GM23338 (cell line): ENCODE measurements at regions not wholly inside any gene's neighbourhood (a gene's known extent, or its start where the extent isn't known, plus 50 kb on each side); places are given as distances from the start of the nearest gene placed in this dataset.
A peak's percentile ranks its signal among the peaks of the same experiment; 100 is the strongest.

Experiments
- ATAC-seq: fragments of 200-7000 bp; cut with Tn5 transposase; 3 replicates; pipeline ENCODE4 v1.9.1; 2020
- DNase-seq: peaks from one replicate; pipeline ENCODE4 v3.0.0-alpha.2; 2015; ENCODE audit warnings: low spot score
- H2AFZ ChIP-seq: fragments of 200-600 bp; sonication (generic); 2 replicates; pipeline ENCODE4 v1.8.0; 2016; ENCODE audit warnings: antibody characterized with exemption, mild to moderate bottlenecking, moderate library complexity
- H3F3A ChIP-seq: fragments of 200-600 bp; sonication (generic); replicated peaks from 2 replicates; pipeline ENCODE4 v1.8.0; 2017; ENCODE audit warnings: antibody characterized with exemption, mixed run types, low read depth
- H3K27ac ChIP-seq: fragments of 200-600 bp; sonication (generic); 2 replicates; pipeline ENCODE4 v1.6.1; 2016; ENCODE audit warnings: low read depth
- H3K27me3 ChIP-seq: fragments of 200-600 bp; sonication (generic); 2 replicates; pipeline ENCODE4 v1.8.0; 2016; ENCODE audit warnings: mild to moderate bottlenecking, mixed run types, moderate library complexity; ENCODE audit not compliant: insufficient read depth
- H3K36me3 ChIP-seq: fragments of 200-600 bp; sonication (generic); 2 replicates; pipeline ENCODE4 v1.8.0; 2016; ENCODE audit warnings: mild to moderate bottlenecking; ENCODE audit not compliant: insufficient read depth
- H3K4me1 ChIP-seq: fragments of 200-600 bp; sonication (generic); 2 replicates; pipeline ENCODE4 v1.8.0; 2016; ENCODE audit warnings: mild to moderate bottlenecking, moderate library complexity; ENCODE audit not compliant: insufficient read depth
- H3K4me2 ChIP-seq: fragments of 200-600 bp; sonication (generic); 2 replicates; pipeline ENCODE4 v1.7.1; 2017; ENCODE audit warnings: mixed run types
- H3K4me3 ChIP-seq: fragments of 200-600 bp; sonication (generic); 2 replicates; pipeline ENCODE4 v1.6.1; 2016; ENCODE audit warnings: mixed run types
- H3K79me2 ChIP-seq: fragments of 200-600 bp; sonication (generic); replicated peaks from 2 replicates; pipeline ENCODE4 v1.8.0; 2017; ENCODE audit warnings: mild to moderate bottlenecking; ENCODE audit not compliant: insufficient read depth
- H3K9me2 ChIP-seq: fragments of 200-600 bp; sonication (generic); 2 replicates; pipeline ENCODE4 v1.8.0; 2017; ENCODE audit not compliant: insufficient read depth
- H4K20me1 ChIP-seq: fragments of 200-600 bp; sonication (generic); replicated peaks from 2 replicates; pipeline ENCODE4 v1.8.0; 2017; ENCODE audit warnings: mild to moderate bottlenecking; ENCODE audit not compliant: insufficient read depth
- H3K27ac Mint-ChIP-seq: 2 replicates; pipeline ENCODE4 v1.8.0; 2020; ENCODE audit warnings: inconsistent platforms, mild to moderate bottlenecking, moderate library complexity, mixed read lengths
- H3K27me3 Mint-ChIP-seq: 3 replicates; pipeline ENCODE4 v1.8.0; 2022; ENCODE audit warnings: low read depth, mild to moderate bottlenecking, moderate library complexity, mixed read lengths, inconsistent platforms; ENCODE audit not compliant: insufficient read depth, poor library complexity
- H3K36me3 Mint-ChIP-seq: 3 replicates; pipeline ENCODE4 v1.8.0; 2021; ENCODE audit warnings: low read depth, mild to moderate bottlenecking, inconsistent platforms, moderate library complexity, mixed read lengths
- H3K4me1 Mint-ChIP-seq: 3 replicates; pipeline ENCODE4 v1.8.0; 2020; ENCODE audit warnings: mild to moderate bottlenecking, inconsistent platforms, mixed read lengths
- H3K4me3 Mint-ChIP-seq: 3 replicates; pipeline ENCODE4 v1.8.0; 2021; ENCODE audit warnings: moderate library complexity, mild to moderate bottlenecking, inconsistent platforms, mixed read lengths
- H3K9me3 Mint-ChIP-seq: 3 replicates; pipeline ENCODE4 v1.8.0; 2020; ENCODE audit warnings: moderate library complexity, mild to moderate bottlenecking, inconsistent platforms, mixed read lengths
- CREB1 ChIP-seq: fragments of 250-450 bp; sonication (Bioruptor Pico); IDR thresholded peaks from 2 replicates; pipeline ENCODE4 v1.5.0; 2020; ENCODE audit warnings: low read depth, mild to moderate bottlenecking, moderate library complexity
- EZH2 ChIP-seq: fragments of 200-600 bp; sonication (generic); IDR thresholded peaks from one replicate; pipeline ENCODE4 v1.8.0; 2017; ENCODE audit warnings: antibody characterized with exemption, mild to moderate bottlenecking, low read depth; ENCODE audit not compliant: unreplicated experiment
- EZH2phosphoT487 ChIP-seq: fragments of 200-600 bp; sonication (generic); IDR thresholded peaks from one replicate; pipeline ENCODE4 v1.8.1; 2018; ENCODE audit warnings: antibody characterized with exemption; ENCODE audit not compliant: unreplicated experiment
- JUNB ChIP-seq: IDR thresholded peaks from one replicate; pipeline ENCODE4 v1.6.1; 2016; ENCODE audit warnings: antibody characterized with exemption; ENCODE audit not compliant: unreplicated experiment
- POLR2AphosphoS5 ChIP-seq: IDR thresholded peaks from 2 replicates; pipeline ENCODE4 v1.6.1; 2016; ENCODE audit warnings: antibody characterized with exemption, low read depth
- ZNF114 ChIP-seq: fragments of 250-450 bp; sonication (Bioruptor Pico); IDR thresholded peaks from 2 replicates; pipeline ENCODE4 v1.5.0; 2020; ENCODE audit warnings: mild to moderate bottlenecking, moderate library complexity
- ZNF331 ChIP-seq: fragments of 250-450 bp; sonication (Bioruptor Pico); IDR thresholded peaks from 2 replicates; pipeline ENCODE4 v1.5.0; 2020; ENCODE audit warnings: low read depth, mild to moderate bottlenecking, moderate library complexity
- TF ChIP-seq, protein P1 (sequence below): IDR thresholded peaks from 2 replicates; pipeline ENCODE4 v1.6.1; 2016; ENCODE audit warnings: antibody characterized with exemption
- TF ChIP-seq, protein P2 (sequence below): IDR thresholded peaks from one replicate; pipeline ENCODE4 v1.6.1; 2018; ENCODE audit warnings: antibody characterized with exemption; ENCODE audit not compliant: unreplicated experiment
- TF ChIP-seq, protein P3 (sequence below), 2 experiments: fragments of 200-600 bp in 1 of 2; sonication (generic) in 1 of 2; conservative IDR thresholded peaks; 2 replicates each; pipeline versions ENCODE4 v1.5.1 to v1.6.1; 2016 to 2017; ENCODE audit warnings: antibody characterized with exemption in 2 of 2, low read depth in 2 of 2, mild to moderate bottlenecking in 2 of 2, moderate library complexity in 1 of 2

DNA sequence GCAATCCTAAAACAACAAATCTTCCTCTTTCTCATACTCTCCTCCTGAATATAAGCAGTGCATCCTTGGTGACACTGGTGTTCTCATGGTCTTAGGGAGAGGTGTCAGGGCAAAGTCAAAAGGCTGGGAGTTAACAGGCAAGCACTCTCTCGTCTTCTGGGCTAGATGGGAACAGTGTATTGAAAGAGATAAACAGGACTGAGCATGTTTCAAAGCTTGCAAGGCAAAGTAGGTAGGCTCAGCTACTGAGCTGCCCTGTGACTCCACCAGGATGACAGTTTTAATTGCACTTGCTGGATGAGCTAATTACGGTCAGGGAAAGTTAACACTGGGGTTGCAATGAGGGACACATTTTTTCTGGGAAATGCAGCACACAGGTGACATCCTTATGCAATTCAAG, 554.9 kb upstream of the NRP1 start:
- Histone ChIP-seq H3K9me2 (peaks cover 12% of the 10 kb centered on the region; the same call in 1 of the 2 replicates), H3K27me3 (no peaks in the 10 kb centered on the region), H3K36me3 (no peaks in the 10 kb centered on the region), H3K4me2 (no peak overlapping the region), H3K27ac (no peak overlapping the region), H3K79me2 (no peaks in the 10 kb centered on the region), H3K4me1 (no peaks in the 10 kb centered on the region), H2AFZ (peak overlapping the region; percentile 20; the same call in 1 of the 2 replicates), H4K20me1 (no peaks in the 10 kb centered on the region), H3F3A (no peaks in the 10 kb centered on the region), H3K4me3 (no peak overlapping the region)
- H3K27me3 Mint-ChIP-seq: peaks cover 1% of the 10 kb centered on the region
- DNase-seq: no peak
- ATAC-seq: no peak
- 0 out of 3 replicates have a peak, but pooled peaks cover 4% of the 10 kb centered on the region for H3K4me1 Mint-ChIP-seq
- TF ChIP-seq ZNF114 (CRISPR knock-in tag) (no peak), POLR2AphosphoS5 (no peak), JUNB (no peak), CREB1 (CRISPR knock-in tag) (no peak), EZH2 (no peak), EZH2phosphoT487 (no peak), ZNF331 (CRISPR knock-in tag) (no peak)
- TF ChIP-seq, protein P1, sequence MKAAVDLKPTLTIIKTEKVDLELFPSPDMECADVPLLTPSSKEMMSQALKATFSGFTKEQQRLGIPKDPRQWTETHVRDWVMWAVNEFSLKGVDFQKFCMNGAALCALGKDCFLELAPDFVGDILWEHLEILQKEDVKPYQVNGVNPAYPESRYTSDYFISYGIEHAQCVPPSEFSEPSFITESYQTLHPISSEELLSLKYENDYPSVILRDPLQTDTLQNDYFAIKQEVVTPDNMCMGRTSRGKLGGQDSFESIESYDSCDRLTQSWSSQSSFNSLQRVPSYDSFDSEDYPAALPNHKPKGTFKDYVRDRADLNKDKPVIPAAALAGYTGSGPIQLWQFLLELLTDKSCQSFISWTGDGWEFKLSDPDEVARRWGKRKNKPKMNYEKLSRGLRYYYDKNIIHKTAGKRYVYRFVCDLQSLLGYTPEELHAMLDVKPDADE: no peak
- TF ChIP-seq, protein P2, sequence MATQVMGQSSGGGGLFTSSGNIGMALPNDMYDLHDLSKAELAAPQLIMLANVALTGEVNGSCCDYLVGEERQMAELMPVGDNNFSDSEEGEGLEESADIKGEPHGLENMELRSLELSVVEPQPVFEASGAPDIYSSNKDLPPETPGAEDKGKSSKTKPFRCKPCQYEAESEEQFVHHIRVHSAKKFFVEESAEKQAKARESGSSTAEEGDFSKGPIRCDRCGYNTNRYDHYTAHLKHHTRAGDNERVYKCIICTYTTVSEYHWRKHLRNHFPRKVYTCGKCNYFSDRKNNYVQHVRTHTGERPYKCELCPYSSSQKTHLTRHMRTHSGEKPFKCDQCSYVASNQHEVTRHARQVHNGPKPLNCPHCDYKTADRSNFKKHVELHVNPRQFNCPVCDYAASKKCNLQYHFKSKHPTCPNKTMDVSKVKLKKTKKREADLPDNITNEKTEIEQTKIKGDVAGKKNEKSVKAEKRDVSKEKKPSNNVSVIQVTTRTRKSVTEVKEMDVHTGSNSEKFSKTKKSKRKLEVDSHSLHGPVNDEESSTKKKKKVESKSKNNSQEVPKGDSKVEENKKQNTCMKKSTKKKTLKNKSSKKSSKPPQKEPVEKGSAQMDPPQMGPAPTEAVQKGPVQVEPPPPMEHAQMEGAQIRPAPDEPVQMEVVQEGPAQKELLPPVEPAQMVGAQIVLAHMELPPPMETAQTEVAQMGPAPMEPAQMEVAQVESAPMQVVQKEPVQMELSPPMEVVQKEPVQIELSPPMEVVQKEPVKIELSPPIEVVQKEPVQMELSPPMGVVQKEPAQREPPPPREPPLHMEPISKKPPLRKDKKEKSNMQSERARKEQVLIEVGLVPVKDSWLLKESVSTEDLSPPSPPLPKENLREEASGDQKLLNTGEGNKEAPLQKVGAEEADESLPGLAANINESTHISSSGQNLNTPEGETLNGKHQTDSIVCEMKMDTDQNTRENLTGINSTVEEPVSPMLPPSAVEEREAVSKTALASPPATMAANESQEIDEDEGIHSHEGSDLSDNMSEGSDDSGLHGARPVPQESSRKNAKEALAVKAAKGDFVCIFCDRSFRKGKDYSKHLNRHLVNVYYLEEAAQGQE: no peak
- TF ChIP-seq, protein P3, sequence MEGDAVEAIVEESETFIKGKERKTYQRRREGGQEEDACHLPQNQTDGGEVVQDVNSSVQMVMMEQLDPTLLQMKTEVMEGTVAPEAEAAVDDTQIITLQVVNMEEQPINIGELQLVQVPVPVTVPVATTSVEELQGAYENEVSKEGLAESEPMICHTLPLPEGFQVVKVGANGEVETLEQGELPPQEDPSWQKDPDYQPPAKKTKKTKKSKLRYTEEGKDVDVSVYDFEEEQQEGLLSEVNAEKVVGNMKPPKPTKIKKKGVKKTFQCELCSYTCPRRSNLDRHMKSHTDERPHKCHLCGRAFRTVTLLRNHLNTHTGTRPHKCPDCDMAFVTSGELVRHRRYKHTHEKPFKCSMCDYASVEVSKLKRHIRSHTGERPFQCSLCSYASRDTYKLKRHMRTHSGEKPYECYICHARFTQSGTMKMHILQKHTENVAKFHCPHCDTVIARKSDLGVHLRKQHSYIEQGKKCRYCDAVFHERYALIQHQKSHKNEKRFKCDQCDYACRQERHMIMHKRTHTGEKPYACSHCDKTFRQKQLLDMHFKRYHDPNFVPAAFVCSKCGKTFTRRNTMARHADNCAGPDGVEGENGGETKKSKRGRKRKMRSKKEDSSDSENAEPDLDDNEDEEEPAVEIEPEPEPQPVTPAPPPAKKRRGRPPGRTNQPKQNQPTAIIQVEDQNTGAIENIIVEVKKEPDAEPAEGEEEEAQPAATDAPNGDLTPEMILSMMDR (conservative IDR thresholded peaks at IDR 0.05; ENCODE audit: low read depth in 2 of 2): no peak
- H3K36me3 Mint-ChIP-seq: no peaks in the 10 kb centered on the region; the same call in 2 of the 3 replicates
- H3K27ac Mint-ChIP-seq: peak overlapping the region; percentile 18; the same call in 1 of the 2 replicates
- H3K9me3 Mint-ChIP-seq: peaks cover 4% of the 10 kb centered on the region; the same call in 1 of the 3 replicates
- no peak overlapping the region for H3K4me3 Mint-ChIP-seq
